NCI-H2107 treated with DMSO at 0.1 percent for 48 hours (cell line): ENCODE measurements at regions not wholly inside any gene's neighbourhood (a gene's known extent, or its start where the extent isn't known, plus 50 kb on each side); places are given as distances from the start of the nearest gene placed in this dataset.
"Not testable (repeated sequence)": the region's sequence is repeated elsewhere in the genome, so short reads cannot be mapped to it uniquely, and the experiment has no call there.

Source experiments
- DNase-seq: peaks from one replicate; lab custom pipeline; 2025; ENCODE audit not compliant: unreplicated experiment; lab: John Stamatoyannopoulos, UW

- DNase-seq, result no peak
Observed at GRCh38 chr9:75274781-75275180, 186.5 kb downstream of the OSTF1 start.

- DNase-seq, result no peak
Observed at GRCh38 chr9:75282047-75282446, 193.7 kb downstream of the OSTF1 start.

GRCh38 chr9:75289332-75289731, 201.0 kb downstream of the OSTF1 start:
- no peak for DNase-seq

GRCh38 chr9:75299324-75299723, 211.0 kb downstream of the OSTF1 start:
- no peak for DNase-seq

GRCh38 chr9:75333624-75334023, 245.3 kb downstream of the OSTF1 start:
- DNase-seq, result no peak

GRCh38 chr9:75358846-75359245, 270.5 kb downstream of the OSTF1 start:
- no peak for DNase-seq

- DNase-seq, result no peak
Observed at GRCh38 chr9:75359638-75360037, 271.3 kb downstream of the OSTF1 start.

- no peak for DNase-seq
Observed at GRCh38 chr9:75360252-75360651, 271.9 kb downstream of the OSTF1 start.

- DNase-seq, result not testable (repeated sequence)
Observed at GRCh38 chr9:75362446-75362845, 274.1 kb downstream of the OSTF1 start.

GRCh38 chr9:75365196-75365595, 276.9 kb downstream of the OSTF1 start:
- no peak for DNase-seq

- no peak for DNase-seq
Observed at GRCh38 chr9:75369989-75370388, 281.7 kb downstream of the OSTF1 start.

GRCh38 chr9:75372499-75373268, 284.4 kb downstream of the OSTF1 start:
- no peak for DNase-seq

GRCh38 chr9:75376680-75377254, 288.5 kb downstream of the OSTF1 start:
- no peak for DNase-seq

GRCh38 chr9:75378036-75378435, 289.7 kb downstream of the OSTF1 start:
- DNase-seq, result no peak

GRCh38 chr9:75378926-75379325, 290.6 kb downstream of the OSTF1 start:
- DNase-seq, result no peak

- DNase-seq, result no peak
Observed at GRCh38 chr9:75382126-75382525, 293.8 kb downstream of the OSTF1 start.

- DNase-seq, result not testable (repeated sequence)
Observed at GRCh38 chr9:75383420-75384034, 295.2 kb downstream of the OSTF1 start.

- DNase-seq, result no peak
Observed at GRCh38 chr9:75385236-75385635, 296.9 kb downstream of the OSTF1 start.

GRCh38 chr9:75389101-75389500, 300.8 kb downstream of the OSTF1 start:
- no peak for DNase-seq

- no peak for DNase-seq
Observed at GRCh38 chr9:75390951-75391350, 302.6 kb downstream of the OSTF1 start.

GRCh38 chr9:75391497-75391896, 303.2 kb downstream of the OSTF1 start:
- no peak for DNase-seq

GRCh38 chr9:75395336-75395735, 307.0 kb downstream of the OSTF1 start:
- no peak for DNase-seq
